ENCODE measurements at regions not wholly inside any gene's neighbourhood (a gene's known extent, or its start where the extent isn't known, plus 50 kb on each side); places are given as distances from the start of the nearest gene placed in this dataset.

DNA sequence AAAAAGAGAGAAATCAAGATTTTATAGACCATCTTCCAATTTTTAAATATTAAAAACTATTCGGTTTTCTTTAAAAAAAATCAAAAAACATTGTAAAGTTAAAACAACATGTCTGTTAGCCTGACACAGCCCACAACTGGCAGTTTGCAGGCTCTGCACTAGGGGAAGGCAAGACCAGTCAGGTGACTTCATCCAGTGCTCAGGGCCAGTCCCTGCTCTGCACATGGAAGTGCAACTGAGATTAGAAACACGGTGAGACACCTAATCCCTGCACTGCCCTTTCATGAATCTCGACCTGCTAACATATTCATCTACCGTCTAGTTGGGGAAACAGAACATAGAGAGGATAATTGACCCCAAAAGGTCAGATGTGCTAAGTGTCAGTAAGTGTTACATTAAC, 135.2 kb downstream of the BARD1 start:
- no peak for DNase-seq (ENCODE audit: insufficient read length, low spot score)
- no peak for FAIRE-seq
- TF ChIP-seq, protein P1, sequence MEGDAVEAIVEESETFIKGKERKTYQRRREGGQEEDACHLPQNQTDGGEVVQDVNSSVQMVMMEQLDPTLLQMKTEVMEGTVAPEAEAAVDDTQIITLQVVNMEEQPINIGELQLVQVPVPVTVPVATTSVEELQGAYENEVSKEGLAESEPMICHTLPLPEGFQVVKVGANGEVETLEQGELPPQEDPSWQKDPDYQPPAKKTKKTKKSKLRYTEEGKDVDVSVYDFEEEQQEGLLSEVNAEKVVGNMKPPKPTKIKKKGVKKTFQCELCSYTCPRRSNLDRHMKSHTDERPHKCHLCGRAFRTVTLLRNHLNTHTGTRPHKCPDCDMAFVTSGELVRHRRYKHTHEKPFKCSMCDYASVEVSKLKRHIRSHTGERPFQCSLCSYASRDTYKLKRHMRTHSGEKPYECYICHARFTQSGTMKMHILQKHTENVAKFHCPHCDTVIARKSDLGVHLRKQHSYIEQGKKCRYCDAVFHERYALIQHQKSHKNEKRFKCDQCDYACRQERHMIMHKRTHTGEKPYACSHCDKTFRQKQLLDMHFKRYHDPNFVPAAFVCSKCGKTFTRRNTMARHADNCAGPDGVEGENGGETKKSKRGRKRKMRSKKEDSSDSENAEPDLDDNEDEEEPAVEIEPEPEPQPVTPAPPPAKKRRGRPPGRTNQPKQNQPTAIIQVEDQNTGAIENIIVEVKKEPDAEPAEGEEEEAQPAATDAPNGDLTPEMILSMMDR (IDR thresholded peaks at IDR 0.05; ENCODE audit: insufficient read depth, missing control alignments): no peak

DNA sequence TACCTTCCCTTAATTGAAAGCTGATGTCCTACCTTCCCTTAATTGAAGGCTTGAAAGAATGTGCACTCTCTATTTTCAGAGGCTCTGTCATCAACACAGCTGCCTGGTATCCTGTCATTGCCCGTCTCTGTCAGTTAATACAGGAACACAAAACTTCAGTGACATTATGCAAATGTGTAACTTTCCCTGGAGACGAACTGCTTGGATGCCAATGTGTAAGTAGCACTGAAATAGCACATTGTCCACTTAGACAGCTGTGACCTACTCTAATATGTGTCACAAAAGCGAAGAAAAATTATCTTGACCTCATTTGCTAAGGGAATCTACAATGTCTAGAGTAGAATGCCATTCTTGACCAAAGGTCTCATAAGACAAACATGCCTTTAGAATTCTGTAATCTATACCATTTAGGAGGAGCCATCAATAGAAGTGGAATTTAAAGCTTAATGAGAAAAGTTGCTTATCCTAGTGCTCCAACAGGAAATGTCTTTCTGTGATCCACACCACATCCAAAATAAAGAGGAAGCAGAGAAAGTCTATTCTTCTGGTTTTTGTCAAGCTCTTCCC, 138.1 kb downstream of the BARD1 start:
- TF ChIP-seq, protein P1 (IDR thresholded peaks at IDR 0.05; ENCODE audit: insufficient read depth, missing control alignments): no peak
- DNase-seq (ENCODE audit: insufficient read length, low spot score): no peak
- FAIRE-seq: no peak

DNA sequence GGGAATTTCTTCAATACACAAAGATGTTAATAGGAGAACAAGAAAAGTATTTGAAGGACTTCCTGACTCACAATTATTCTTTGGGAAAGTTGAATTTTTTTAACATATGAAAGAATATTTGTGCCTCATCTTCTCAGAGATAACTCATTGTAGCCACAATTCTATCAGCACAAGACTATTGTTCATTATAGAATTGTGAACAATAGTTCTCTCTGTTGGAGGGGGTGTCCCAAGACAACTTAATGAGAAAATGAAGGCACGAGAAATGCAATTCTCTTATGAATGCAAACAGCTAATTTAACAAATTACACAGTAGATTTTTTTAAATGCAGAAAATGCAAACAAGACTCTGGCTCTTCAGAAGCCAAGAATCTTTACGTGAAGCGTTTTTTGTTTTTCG, 157.0 kb downstream of the BARD1 start:
- FAIRE-seq (no peak), DNase-seq (ENCODE audit: insufficient read length, low spot score) (no peak)
- TF ChIP-seq, protein P1 (IDR thresholded peaks at IDR 0.05; ENCODE audit: insufficient read depth, missing control alignments): no peak

DNA sequence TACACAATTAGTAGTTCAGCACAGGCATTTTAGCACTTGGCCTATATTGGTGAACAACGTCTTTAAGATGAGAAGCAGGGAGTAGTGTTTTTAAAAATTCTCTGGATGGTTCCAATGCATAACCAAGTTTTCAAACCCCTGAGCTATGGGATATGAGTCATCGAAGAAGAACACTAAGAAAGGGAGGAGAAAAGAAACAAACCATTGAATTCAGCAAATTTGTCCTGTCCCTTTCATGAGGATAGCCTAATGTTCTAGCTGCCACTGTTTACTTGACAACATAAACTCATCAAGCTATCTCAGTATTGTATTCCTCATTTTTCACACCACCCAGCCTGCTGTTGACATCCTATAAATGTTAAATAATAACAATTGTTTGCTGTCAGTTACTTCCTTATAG, 158.0 kb downstream of the BARD1 start:
- TF ChIP-seq, protein P1 (IDR thresholded peaks at IDR 0.05; ENCODE audit: insufficient read depth, missing control alignments): no peak
- DNase-seq (ENCODE audit: insufficient read length, low spot score): no peak
- FAIRE-seq: no peak

DNA sequence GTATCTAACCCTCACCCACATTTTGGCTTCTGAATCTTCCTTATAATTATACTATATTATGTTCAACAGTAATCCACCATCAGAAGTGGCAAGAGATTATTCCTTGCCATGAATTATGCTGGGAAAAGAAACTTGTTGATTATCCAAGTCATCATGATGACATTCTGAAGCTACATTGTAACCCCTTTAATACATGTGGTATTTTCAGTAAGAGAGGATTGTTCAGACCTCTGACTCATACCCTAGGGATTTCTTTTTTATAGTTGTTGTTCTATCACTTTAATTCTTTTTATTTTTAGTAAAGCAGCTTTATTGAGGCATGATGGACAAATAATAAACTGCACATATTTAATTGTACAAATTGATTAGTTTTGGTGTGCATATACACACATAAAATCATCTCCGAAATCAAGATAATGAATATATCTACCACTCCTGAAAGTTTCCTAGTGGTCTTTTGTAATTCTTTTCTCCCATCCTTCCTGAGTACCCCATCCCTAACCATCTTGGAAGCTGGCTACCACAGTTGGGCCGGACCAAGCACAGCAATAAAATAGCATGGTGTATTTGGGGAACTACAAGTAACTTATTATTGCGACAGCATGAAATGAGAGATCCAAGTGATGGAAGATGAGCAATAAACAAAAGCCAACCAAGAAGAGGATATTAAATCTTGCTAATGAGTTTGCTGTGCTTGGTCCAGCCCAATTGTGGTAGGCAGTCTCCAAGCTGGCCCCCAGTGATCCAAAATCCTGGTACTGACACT, 159.9 kb downstream of the BARD1 start:
- no peak for DNase-seq (ENCODE audit: insufficient read length, low spot score)
- FAIRE-seq: no peak
- TF ChIP-seq, protein P1 (IDR thresholded peaks at IDR 0.05; ENCODE audit: insufficient read depth, missing control alignments): no peak

DNA sequence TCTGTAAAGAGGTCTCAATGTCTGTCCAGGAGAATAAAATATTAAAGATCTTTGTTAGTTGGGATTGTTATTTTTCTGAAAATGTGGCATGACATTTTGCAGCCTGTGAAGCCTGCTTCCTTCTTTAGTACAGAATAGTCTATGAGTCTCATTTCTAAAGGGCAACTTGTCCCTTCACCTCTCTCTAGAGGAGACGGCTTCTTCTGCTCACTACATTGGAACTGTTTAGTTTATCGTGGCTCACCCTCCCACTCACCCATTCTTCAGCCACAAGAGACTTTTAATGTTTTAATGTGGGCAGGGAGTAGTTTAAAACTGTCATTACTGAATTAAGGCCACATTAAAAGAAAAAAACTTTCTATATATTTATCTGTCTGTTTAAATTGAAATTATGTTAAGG, 161.0 kb downstream of the BARD1 start:
- FAIRE-seq (no peak), DNase-seq (ENCODE audit: insufficient read length, low spot score) (no peak)
- TF ChIP-seq, protein P1 (IDR thresholded peaks at IDR 0.05; ENCODE audit: insufficient read depth, missing control alignments): no peak

DNA sequence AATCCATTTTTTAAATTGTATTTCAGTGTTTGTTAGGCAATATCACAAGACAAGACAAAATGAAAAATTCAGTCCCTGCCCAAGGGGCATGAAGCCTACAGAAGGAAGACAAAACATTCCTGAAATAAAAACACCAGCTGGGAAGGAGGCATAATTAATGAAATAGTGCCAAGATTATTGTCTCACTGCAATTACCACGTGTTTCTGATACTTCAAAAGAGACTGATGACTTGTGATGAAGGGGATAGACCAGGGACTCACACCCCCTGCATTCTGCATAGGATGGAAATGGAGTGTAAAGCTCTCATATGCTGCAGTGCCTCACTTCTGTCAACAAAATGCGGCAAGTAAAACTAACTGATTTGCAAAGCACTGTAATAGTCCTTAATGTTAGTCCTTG, 178.1 kb downstream of the BARD1 start:
- DNase-seq (ENCODE audit: insufficient read length, low spot score): no peak

More for the DNA sequence above, 178.1 kb downstream of the BARD1 start:
- TF ChIP-seq, protein P1 (IDR thresholded peaks at IDR 0.05; ENCODE audit: insufficient read depth, missing control alignments): no peak
- FAIRE-seq: no peak
